HepG2 (cell line): ENCODE measurements at regions not wholly inside any gene's neighbourhood (a gene's known extent, or its start where the extent isn't known, plus 50 kb on each side); places are given as distances from the start of the nearest gene placed in this dataset.

Experiments used
- ATAC-seq: fragments of 200-7000 bp; cut with Tn5 transposase; 3 replicates; pipeline ENCODE4 v1.9.1; 2020; ENCODE audit warnings: mild to moderate bottlenecking, moderate library complexity
- BruUV-seq: library from RNA; stranded (reverse); fragments of 400-500 nt; replicated peaks from 2 replicates; lab custom pipeline; 2021; lab: Mats Ljungman, UMichigan
- CTCF ChIA-PET: fragments of 300-600 bp; formaldehyde crosslinking; extraction: SDS; loops from one replicate; lab custom pipeline; 2021; ENCODE audit warnings: low total read pairs, inconsistent platforms, low intra/inter-chr PET ratio; lab: Yijun Ruan, JAX
- POLR2A ChIA-PET: fragments of 350-600 bp; sonication (Branson Sonifier 250); formaldehyde crosslinking; loops from one replicate; lab custom pipeline; 2020; ENCODE audit warnings: antibody characterized with exemption, inconsistent platforms; lab: Yijun Ruan, JAX
- DNase-seq: peaks from one replicate; pipeline ENCODE4 v3.0.0-alpha.2; 2015; ENCODE audit warnings: low spot score
- FAIRE-seq: peaks from 3 replicates; lab custom pipeline; 2011; peaks lifted over from hg19 to GRCh38; lab: Jason Lieb, UNC
- H2AFZ ChIP-seq: one replicate; pipeline ENCODE4 v1.6.1; 2011; ENCODE audit warnings: low read length, inconsistent platforms
- H3K27ac ChIP-seq: fragments of 300-600 bp; 3 replicates; pipeline ENCODE4 v1.8.0; 2011; ENCODE audit warnings: mixed run types, mild to moderate bottlenecking, mixed read lengths, low read length, inconsistent platforms; ENCODE audit not compliant: insufficient read depth; ENCODE audit errors: extremely low read length
- H3K27me3 ChIP-seq, 2 experiments: fragments of 200-600 bp in 1 of 2; 2 replicates in 1 of 2; 3 replicates in 1 of 2; pipeline versions ENCODE4 v1.6.0 to v1.8.0; 2011; ENCODE audit warnings: low read length in 2 of 2, mild to moderate bottlenecking in 2 of 2, moderate library complexity in 2 of 2, inconsistent platforms in 1 of 2; ENCODE audit not compliant: insufficient read depth in 2 of 2, control insufficient read depth in 1 of 2
- H3K36me3 ChIP-seq, 2 experiments: fragments of 200-600 bp in 1 of 2; replicated peaks in 1 of 2; 2 replicates in 1 of 2; 3 replicates in 1 of 2; pipeline versions ENCODE4 v1.5.1 to v1.8.0; 2011; ENCODE audit warnings: low read length in 2 of 2, inconsistent platforms in 1 of 2; ENCODE audit not compliant: insufficient read depth in 2 of 2, control insufficient read depth in 1 of 2
- H3K4me1 ChIP-seq: 2 replicates; pipeline ENCODE4 v1.5.1; 2012; ENCODE audit warnings: low read length, inconsistent platforms; ENCODE audit not compliant: insufficient read depth
- H3K4me2 ChIP-seq: 2 replicates; pipeline ENCODE4 v1.6.0; 2011; ENCODE audit warnings: low read depth, low read length, inconsistent platforms
- H3K4me3 ChIP-seq, 3 experiments: fragments of 200-600 bp in 1 of 3; sonication (generic), shearing (Covaris generic) in 1 of 3; replicated peaks in 1 of 3; 2 replicates each; pipeline ENCODE4 v1.5.1; 2011 to 2016; ENCODE audit warnings: low read length in 3 of 3, inconsistent platforms in 2 of 3, low read depth in 2 of 3, mild to moderate bottlenecking in 2 of 3, control low read depth in 1 of 3, mixed read lengths in 1 of 3; ENCODE audit not compliant: insufficient read depth in 1 of 3
- H3K79me2 ChIP-seq: one replicate; pipeline ENCODE4 v1.6.1; 2011; ENCODE audit warnings: low read length, inconsistent platforms; ENCODE audit not compliant: insufficient read depth
- H3K9ac ChIP-seq: 2 replicates; pipeline ENCODE4 v1.6.0; 2011; ENCODE audit warnings: mild to moderate bottlenecking, low read depth, low read length, inconsistent platforms; ENCODE audit not compliant: insufficient read depth
- H3K9me3 ChIP-seq: 2 replicates; pipeline ENCODE4 v1.5.1; 2012; ENCODE audit warnings: mild to moderate bottlenecking, low read length
- H4K20me1 ChIP-seq: 2 replicates; pipeline ENCODE4 v1.6.0; 2011; ENCODE audit warnings: inconsistent platforms, mild to moderate bottlenecking, low read length, moderate library complexity; ENCODE audit not compliant: insufficient read depth
- ETV5 ChIP-seq: IDR thresholded peaks from 2 replicates; pipeline ENCODE4 v1.6.1; 2018; ENCODE audit warnings: missing biosample characterization, missing genetic modification reagents, inconsistent platforms, borderline replicate concordance
- GATAD1 ChIP-seq: IDR thresholded peaks from 2 replicates; pipeline ENCODE4 v1.6.1; 2016; ENCODE audit warnings: missing genetic modification reagents, missing compliant biosample characterization
- GMEB2 ChIP-seq: IDR thresholded peaks from 2 replicates; pipeline ENCODE4 v1.6.1; 2016; ENCODE audit warnings: missing biosample characterization, missing genetic modification reagents, low read depth
- GTF3A ChIP-seq: sonication (generic); formaldehyde crosslinking; conservative IDR thresholded peaks from 2 replicates; pipeline ENCODE4 v1.4.0; 2020; ENCODE audit warnings: mild to moderate bottlenecking, missing genetic modification reagents
- HIVEP1 ChIP-seq: sonication (generic); formaldehyde crosslinking; IDR thresholded peaks from 2 replicates; pipeline ENCODE4 v1.4.0; 2020; ENCODE audit warnings: mild to moderate bottlenecking, missing genetic modification reagents
- NFKBIZ ChIP-seq: IDR thresholded peaks from 2 replicates; pipeline ENCODE4 v1.6.1; 2018; ENCODE audit warnings: missing genetic modification reagents, missing compliant biosample characterization
- ZBTB8A ChIP-seq: sonication (generic); formaldehyde crosslinking; IDR thresholded peaks from 2 replicates; pipeline ENCODE4 v1.4.0; 2020; ENCODE audit warnings: mild to moderate bottlenecking, low read depth, missing genetic modification reagents, borderline replicate concordance
- ZNF333 ChIP-seq: sonication (generic); formaldehyde crosslinking; IDR thresholded peaks from 2 replicates; pipeline ENCODE4 v1.4.0; 2020; ENCODE audit warnings: mild to moderate bottlenecking, missing genetic modification reagents, borderline replicate concordance
- ZNF530 ChIP-seq: sonication (generic); formaldehyde crosslinking; IDR thresholded peaks from 2 replicates; pipeline ENCODE4 v1.5.0; 2020; ENCODE audit warnings: low read depth, mild to moderate bottlenecking, missing genetic modification reagents
- ZNF691 ChIP-seq: sonication (generic); formaldehyde crosslinking; IDR thresholded peaks from 2 replicates; pipeline ENCODE4 v1.4.0; 2020; ENCODE audit warnings: missing genetic modification reagents, low read depth, mild to moderate bottlenecking, borderline replicate concordance
- ZSCAN25 ChIP-seq: sonication (generic); formaldehyde crosslinking; IDR thresholded peaks from 2 replicates; pipeline ENCODE4 v1.8.0; 2022; ENCODE audit warnings: mild to moderate bottlenecking, missing genetic modification reagents
- WGBS: methylation state at CpG from one replicate; pipeline ENCODE4 v1.1.6; 2017; ENCODE audit warnings: low lambda C conversion rate; 5-methylcytosine and 5-hydroxymethylcytosine counted together
- in situ Hi-C: cut with HindIII; loops from 2 replicates; pipeline ENCODE4 v1.10.0; 2017; ENCODE audit warnings: low pct_unique_long_range_greater_than_20kb; ENCODE audit not compliant: extremely low pct_ligation_motif_present
- intact Hi-C: fragments of 100-400 bp; cut with micrococcal nuclease; formaldehyde crosslinking; loops from one replicate; pipeline ENCODE4 v1.10.0; 2022; ENCODE audit not compliant: unreplicated experiment
- TF ChIP-seq, protein P1 (sequence below): IDR thresholded peaks from 2 replicates; pipeline ENCODE4 v1.6.1; 2016; ENCODE audit warnings: missing compliant biosample characterization, missing genetic modification reagents, borderline replicate concordance

- no peak overlapping the region for H3K9ac ChIP-seq
- no peak for DNase-seq
- ChIA-PET CTCF (no interaction called here), POLR2A (no interaction called here)
- in situ Hi-C loops (no loop called here), intact Hi-C loops (no loop called here)
- H3K27me3 ChIP-seq: no peaks in the 10 kb centered on the region
- 81% methylated on average over 7 of the region's 7 CpGs for WGBS
- no peak overlapping the region for H3K4me2 ChIP-seq
- TF ChIP-seq ZBTB8A (CRISPR knock-in tag): no peak
- TF ChIP-seq ZNF530 (CRISPR knock-in tag): no peak
- H3K4me1 ChIP-seq: no peaks in the 10 kb centered on the region
- H3K36me3 ChIP-seq: no peaks in the 10 kb centered on the region
- no peak for FAIRE-seq
- no peaks in the 10 kb centered on the region for H3K9me3 ChIP-seq
- H4K20me1 ChIP-seq: no peaks in the 10 kb centered on the region
- no peak overlapping the region for H3K4me3 ChIP-seq
- H3K79me2 ChIP-seq: no peaks in the 10 kb centered on the region
- BruUV-seq: no TSS peak
- ATAC-seq: no peak
- H3K27ac ChIP-seq: no peak overlapping the region
- H2AFZ ChIP-seq: no peak overlapping the region
Measured at GRCh38 chr15:62584301-62585235, 419.5 kb upstream of the C2CD4B start.

- in situ Hi-C loops (no loop called here), intact Hi-C loops (no loop called here)
- DNase-seq: no peak
- H3K4me3 ChIP-seq: no peak overlapping the region
- H3K4me1 ChIP-seq: peaks cover 26% of the 10 kb centered on the region
- H3K27ac ChIP-seq: no peak overlapping the region
- no peaks in the 10 kb centered on the region for H4K20me1 ChIP-seq
- no TSS peak for BruUV-seq
- ChIA-PET CTCF (no interaction called here), POLR2A (no interaction called here)
- no peak overlapping the region for H2AFZ ChIP-seq
- H3K27me3 ChIP-seq: no peaks in the 10 kb centered on the region
- H3K36me3 ChIP-seq: no peaks in the 10 kb centered on the region
- H3K9ac ChIP-seq: no peak overlapping the region
- H3K4me2 ChIP-seq: no peak overlapping the region
- FAIRE-seq: no peak
- no peaks in the 10 kb centered on the region for H3K9me3 ChIP-seq
- ATAC-seq: no peak
- WGBS: 96% methylated on average over 5 of the region's 5 CpGs
- no peaks in the 10 kb centered on the region for H3K79me2 ChIP-seq
- TF ChIP-seq GMEB2 (no peak), ZNF691 (no peak), ZNF333 (CRISPR knock-in tag) (no peak), NFKBIZ (CRISPR knock-in tag) (no peak), ZSCAN25 (CRISPR knock-in tag) (no peak), ETV5 (CRISPR knock-in tag) (no peak), GATAD1 (CRISPR knock-in tag) (no peak), HIVEP1 (CRISPR knock-in tag) (no peak), GTF3A (CRISPR knock-in tag) (no peak)
- TF ChIP-seq, protein P1, sequence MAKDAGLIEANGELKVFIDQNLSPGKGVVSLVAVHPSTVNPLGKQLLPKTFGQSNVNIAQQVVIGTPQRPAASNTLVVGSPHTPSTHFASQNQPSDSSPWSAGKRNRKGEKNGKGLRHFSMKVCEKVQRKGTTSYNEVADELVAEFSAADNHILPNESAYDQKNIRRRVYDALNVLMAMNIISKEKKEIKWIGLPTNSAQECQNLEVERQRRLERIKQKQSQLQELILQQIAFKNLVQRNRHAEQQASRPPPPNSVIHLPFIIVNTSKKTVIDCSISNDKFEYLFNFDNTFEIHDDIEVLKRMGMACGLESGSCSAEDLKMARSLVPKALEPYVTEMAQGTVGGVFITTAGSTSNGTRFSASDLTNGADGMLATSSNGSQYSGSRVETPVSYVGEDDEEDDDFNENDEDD (CRISPR knock-in tag): no peak
Measured at GRCh38 chr15:62588938-62589670, 424.0 kb upstream of the C2CD4B start.
